Endothelial cell of umbilical vein (primary cell): ENCODE measurements at regions not wholly inside any gene's neighbourhood (a gene's known extent, or its start where the extent isn't known, plus 50 kb on each side); places are given as distances from the start of the nearest gene placed in this dataset.

Experiments used
- BruUV-seq: library from RNA; stranded (reverse); fragments of 400-500 nt; replicated peaks from 2 replicates; lab custom pipeline; 2021; lab: Mats Ljungman, UMichigan
- CTCF ChIA-PET: fragments of 300-600, 350-600 bp; sonication (Branson Sonifier 250); formaldehyde crosslinking; loops from one replicate; lab custom pipeline; 2021; ENCODE audit warnings: antibody characterized with exemption, inconsistent platforms; lab: Charles Lee
- POLR2A ChIA-PET: fragments of 300-600, 350-600 bp; sonication (Branson Sonifier 250); formaldehyde crosslinking; loops from one replicate; lab custom pipeline; 2021; ENCODE audit warnings: antibody characterized with exemption, inconsistent platforms; lab: Charles Lee
- DNase-seq: peaks from one replicate; pipeline ENCODE4 v3.0.0-alpha.2; 2011; ENCODE audit warnings: low read depth, low spot score
- FAIRE-seq: peaks from 2 replicates; lab custom pipeline; 2011; peaks lifted over from hg19 to GRCh38; lab: Jason Lieb, UNC
- H2AFZ ChIP-seq: 2 replicates; pipeline ENCODE4 v1.6.0; 2012; ENCODE audit warnings: low read depth, low read length, control low read depth, inconsistent platforms
- H3K27ac ChIP-seq: 2 replicates; pipeline ENCODE4 v1.5.1; 2011; ENCODE audit warnings: low read depth, mild to moderate bottlenecking, control low read depth, low read length, moderate library complexity; ENCODE audit not compliant: insufficient read depth
- H3K27me3 ChIP-seq, 2 experiments: 2 replicates each; pipeline versions ENCODE4 v1.6.0 to v1.6.1; 2011; ENCODE audit warnings: low read length in 2 of 2, mixed read lengths in 1 of 2; ENCODE audit not compliant: control insufficient read depth in 2 of 2, insufficient read depth in 2 of 2
- H3K36me3 ChIP-seq, 2 experiments: 2 replicates in 1 of 2; 3 replicates in 1 of 2; pipeline ENCODE4 v1.5.1; 2011; ENCODE audit warnings: low read length in 2 of 2, mild to moderate bottlenecking in 1 of 2, moderate library complexity in 1 of 2; ENCODE audit not compliant: control insufficient read depth in 2 of 2, insufficient read depth in 2 of 2; ENCODE audit errors: extremely low read depth in 1 of 2
- H3K4me1 ChIP-seq: 3 replicates; pipeline ENCODE4 v1.5.1; 2011; ENCODE audit warnings: mild to moderate bottlenecking, low read length; ENCODE audit not compliant: control insufficient read depth, insufficient read depth; ENCODE audit errors: extremely low read depth
- H3K4me2 ChIP-seq: 2 replicates; pipeline ENCODE4 v1.6.1; 2011; ENCODE audit warnings: low read length, control low read depth, mixed read lengths; ENCODE audit not compliant: insufficient read depth
- H3K4me3 ChIP-seq, 3 experiments: fragments of 200-600 bp in 1 of 3; sonication (generic), shearing (Covaris generic) in 1 of 3; replicated peaks in 1 of 3; 2 replicates each; pipeline ENCODE4 v1.5.1; 2011 to 2016; ENCODE audit warnings: control low read depth in 3 of 3, low read length in 3 of 3, mild to moderate bottlenecking in 2 of 3, inconsistent platforms in 1 of 3, low read depth in 1 of 3, moderate library complexity in 1 of 3; ENCODE audit not compliant: insufficient read depth in 1 of 3
- H3K79me2 ChIP-seq: 2 replicates; pipeline ENCODE4 v1.6.0; 2012; ENCODE audit warnings: low read length, inconsistent platforms; ENCODE audit not compliant: control insufficient read depth, insufficient read depth
- H3K9ac ChIP-seq: replicated peaks from 2 replicates; pipeline ENCODE3; 2011; ENCODE audit warnings: low read length, control low read depth; ENCODE audit not compliant: insufficient read depth; ENCODE audit errors: extremely low read depth
- H3K9me1 ChIP-seq: replicated peaks from 3 replicates; pipeline ENCODE4 v1.6.0; 2011; ENCODE audit warnings: mild to moderate bottlenecking, low read length; ENCODE audit not compliant: control insufficient read depth, insufficient read depth; ENCODE audit errors: extremely low read depth
- H3K9me3 ChIP-seq: replicated peaks from 2 replicates; pipeline ENCODE4 v1.5.1; 2012; ENCODE audit warnings: low read length, inconsistent platforms; ENCODE audit not compliant: control insufficient read depth, insufficient read depth
- H4K20me1 ChIP-seq: replicated peaks from 2 replicates; pipeline ENCODE3; 2011; ENCODE audit warnings: mild to moderate bottlenecking, low read length; ENCODE audit not compliant: control insufficient read depth, insufficient read depth; ENCODE audit errors: extremely low read depth
- EZH2 ChIP-seq: IDR thresholded peaks from 2 replicates; pipeline ENCODE4 v1.6.1; 2012; ENCODE audit warnings: borderline replicate concordance, low read depth, mild to moderate bottlenecking, moderate library complexity, low read length, inconsistent platforms; ENCODE audit not compliant: severe bottlenecking
- FOS ChIP-seq: IDR thresholded peaks from 2 replicates; pipeline ENCODE4 v1.6.1; 2011; ENCODE audit warnings: mild to moderate bottlenecking, low read length, moderate library complexity, borderline replicate concordance; ENCODE audit not compliant: insufficient read depth
- GATA2 ChIP-seq: IDR thresholded peaks from 2 replicates; pipeline ENCODE4 v1.7.0; 2011; ENCODE audit warnings: low read depth, mild to moderate bottlenecking, moderate library complexity, mixed read lengths, low read length; ENCODE audit not compliant: insufficient read length, insufficient read depth
- JUN ChIP-seq: IDR thresholded peaks from 2 replicates; pipeline ENCODE4 v1.6.1; 2011; ENCODE audit warnings: borderline replicate concordance, low read depth; ENCODE audit not compliant: insufficient read length, insufficient read depth
- MYC ChIP-seq: IDR thresholded peaks from one replicate; pipeline ENCODE4 v1.6.1; 2011; ENCODE audit warnings: mild to moderate bottlenecking, low read depth, low read length
- POLR2A ChIP-seq: IDR thresholded peaks from 2 replicates; pipeline ENCODE4 v1.6.1; 2012; ENCODE audit warnings: low read depth, mild to moderate bottlenecking, control low read depth, low read length
- POLR2AphosphoS5 ChIP-seq: IDR thresholded peaks from 2 replicates; pipeline ENCODE4 v1.6.1; 2012; ENCODE audit warnings: low read depth, mild to moderate bottlenecking, control low read depth, low read length, moderate library complexity; ENCODE audit not compliant: insufficient read depth
- dilution Hi-C: fragments of 300-500 bp; cut with MboI; formaldehyde crosslinking; loops from one replicate; pipeline ENCODE4 v1.15.0; 2019; ENCODE audit warnings: low sequenced_read_pairs; ENCODE audit not compliant: extremely low pct_ligation_motif_present
- intact Hi-C: fragments of 100-400 bp; cut with micrococcal nuclease; formaldehyde crosslinking; loops from one replicate; pipeline ENCODE4 v1.10.0; 2022
- TF ChIP-seq, protein P1 (sequence below): IDR thresholded peaks from 2 replicates; pipeline ENCODE4 v1.6.1; 2011; ENCODE audit not compliant: insufficient read depth, insufficient read length
- TF ChIP-seq, protein P2 (sequence below), 2 donors: IDR thresholded peaks; 1 replicate in 1 of 2; 2 replicates in 1 of 2; pipeline ENCODE4 v1.5.1; 2011; ENCODE audit warnings: low read length in 2 of 2, mild to moderate bottlenecking in 2 of 2, moderate library complexity in 2 of 2, control low read depth in 1 of 2, inconsistent platforms in 1 of 2, low read depth in 1 of 2; ENCODE audit not compliant: insufficient read depth in 1 of 2; ENCODE audit errors: extremely low read depth in 1 of 2

DNA sequence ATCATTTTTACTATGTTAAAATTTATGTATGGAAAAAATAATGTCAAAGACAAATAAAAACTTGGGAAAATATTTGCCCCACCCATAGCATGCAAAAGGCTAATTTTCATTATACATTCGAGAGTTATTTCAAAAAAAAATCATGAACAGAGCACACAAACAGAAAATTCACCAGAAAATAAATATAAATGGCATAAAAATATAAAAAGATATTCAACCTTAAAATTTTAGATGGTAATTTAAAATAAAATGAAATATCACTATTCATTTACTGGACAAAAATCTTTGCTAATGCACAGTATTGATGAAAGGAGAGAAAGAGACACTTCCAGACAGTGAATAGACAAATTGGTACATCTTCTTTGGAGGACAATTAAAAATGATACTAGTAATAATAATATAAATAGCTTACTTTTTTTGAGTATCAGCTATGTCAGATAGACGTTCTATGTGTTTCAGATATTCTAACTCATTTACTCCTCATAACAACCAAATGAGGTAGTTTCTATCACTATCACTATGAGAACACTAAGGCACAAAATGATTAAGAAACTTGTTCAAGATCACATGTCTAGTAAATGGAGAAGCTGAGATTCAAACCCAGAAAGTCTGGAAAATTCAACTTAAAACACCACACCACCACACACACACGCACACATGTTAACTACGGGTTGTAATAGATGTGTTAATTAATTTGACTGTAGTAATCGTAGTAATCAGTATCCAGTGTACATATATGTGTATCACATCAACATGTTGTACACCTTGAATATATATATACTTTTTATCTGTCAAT lies 63.0 kb downstream of the CCDC71L start:
- Histone ChIP-seq H3K9me3 (no peaks in the 10 kb centered on the region), H3K9ac (peak overlapping the region; percentile 58), H2AFZ (no peak overlapping the region), H3K36me3 (no peaks in the 10 kb centered on the region), H3K4me3 (peak overlapping the region in 1 of 3 experiments; percentile 43), H3K79me2 (no peaks in the 10 kb centered on the region), H4K20me1 (no peaks in the 10 kb centered on the region), H3K4me2 (peak overlapping the region; percentile 70), H3K4me1 (peaks cover 3% of the 10 kb centered on the region), H3K9me1 (no peaks in the 10 kb centered on the region), H3K27me3 (no peaks in the 10 kb centered on the region), H3K27ac (peak overlapping the region; percentile 41)
- FAIRE-seq (peak; percentile 35), DNase-seq (peak; percentile 24)
- TF ChIP-seq POLR2AphosphoS5 (no peak), MYC (no peak), EZH2 (no peak), JUN (no peak), GATA2 (no peak), FOS (no peak), POLR2A (no peak)
- TF ChIP-seq, protein P1, sequence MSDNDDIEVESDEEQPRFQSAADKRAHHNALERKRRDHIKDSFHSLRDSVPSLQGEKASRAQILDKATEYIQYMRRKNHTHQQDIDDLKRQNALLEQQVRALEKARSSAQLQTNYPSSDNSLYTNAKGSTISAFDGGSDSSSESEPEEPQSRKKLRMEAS = no peak
- TF ChIP-seq, protein P2, sequence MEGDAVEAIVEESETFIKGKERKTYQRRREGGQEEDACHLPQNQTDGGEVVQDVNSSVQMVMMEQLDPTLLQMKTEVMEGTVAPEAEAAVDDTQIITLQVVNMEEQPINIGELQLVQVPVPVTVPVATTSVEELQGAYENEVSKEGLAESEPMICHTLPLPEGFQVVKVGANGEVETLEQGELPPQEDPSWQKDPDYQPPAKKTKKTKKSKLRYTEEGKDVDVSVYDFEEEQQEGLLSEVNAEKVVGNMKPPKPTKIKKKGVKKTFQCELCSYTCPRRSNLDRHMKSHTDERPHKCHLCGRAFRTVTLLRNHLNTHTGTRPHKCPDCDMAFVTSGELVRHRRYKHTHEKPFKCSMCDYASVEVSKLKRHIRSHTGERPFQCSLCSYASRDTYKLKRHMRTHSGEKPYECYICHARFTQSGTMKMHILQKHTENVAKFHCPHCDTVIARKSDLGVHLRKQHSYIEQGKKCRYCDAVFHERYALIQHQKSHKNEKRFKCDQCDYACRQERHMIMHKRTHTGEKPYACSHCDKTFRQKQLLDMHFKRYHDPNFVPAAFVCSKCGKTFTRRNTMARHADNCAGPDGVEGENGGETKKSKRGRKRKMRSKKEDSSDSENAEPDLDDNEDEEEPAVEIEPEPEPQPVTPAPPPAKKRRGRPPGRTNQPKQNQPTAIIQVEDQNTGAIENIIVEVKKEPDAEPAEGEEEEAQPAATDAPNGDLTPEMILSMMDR (IDR thresholded peaks at IDR 0.05; ENCODE audit: extremely low read depth in 1 of 2, insufficient read depth in 1 of 2, low read depth in 1 of 2, low read length in 2 of 2) = no peak
- ChIA-PET CTCF (interaction anchor here (0.7 to 2.3 kb wide), 14 partner anchors 8 to 421 kb away, joined by 3 to 20 read pairs (median 4); partner anchors contain the start of gene CCDC71L), POLR2A (interaction anchor here (1.0 kb wide), 1 partner anchor 8 kb away, joined by 3 read pairs; no protein-coding TSS in a partner anchor)
- dilution Hi-C loops = no loop called here
- BruUV-seq = TSS peak; percentile 78
- intact Hi-C loops = loop anchor here (1.0 to 10.0 kb wide), 2 partner anchors 11 to 447 kb away; partner anchors contain the start of gene PRKAR2B
